H9 (cell line): ENCODE measurements at regions not wholly inside any gene's neighbourhood (a gene's known extent, or its start where the extent isn't known, plus 50 kb on each side); places are given as distances from the start of the nearest gene placed in this dataset.
"Not testable (repeated sequence)": the region's sequence is repeated elsewhere in the genome, so short reads cannot be mapped to it uniquely, and the experiment has no call there.

Source experiments
- DNase-seq: peaks from one replicate; pipeline ENCODE4 v3.0.0-alpha.2; 2017
- H2AFZ ChIP-seq: one replicate; pipeline ENCODE4 v1.6.1; 2013; ENCODE audit warnings: mild to moderate bottlenecking, low read length, control low read depth, moderate library complexity
- H2AK5ac ChIP-seq: 2 replicates; pipeline ENCODE4 v1.6.1; 2013; ENCODE audit warnings: low read length, control low read depth, mixed read lengths; ENCODE audit not compliant: insufficient read length
- H2BK120ac ChIP-seq: one replicate; pipeline ENCODE4 v1.6.1; 2013; ENCODE audit warnings: low read depth, mild to moderate bottlenecking, low read length, control low read depth, inconsistent platforms; ENCODE audit not compliant: poor library complexity, severe bottlenecking
- H2BK12ac ChIP-seq: 2 replicates; pipeline ENCODE4 v1.6.1; 2013; ENCODE audit warnings: low read length, control low read depth, mixed read lengths, low read depth; ENCODE audit not compliant: insufficient read length
- H2BK15ac ChIP-seq: 2 replicates; pipeline ENCODE4 v1.6.1; 2013; ENCODE audit warnings: low read depth, low read length, control low read depth
- H2BK20ac ChIP-seq: one replicate; pipeline ENCODE4 v1.6.1; 2013; ENCODE audit warnings: low read depth, mild to moderate bottlenecking, low read length, control low read depth, inconsistent platforms; ENCODE audit not compliant: poor library complexity, severe bottlenecking
- H2BK5ac ChIP-seq: 2 replicates; pipeline ENCODE4 v1.6.1; 2013; ENCODE audit warnings: low read length, control low read depth, mixed read lengths; ENCODE audit not compliant: insufficient read length
- H3K14ac ChIP-seq: 2 replicates; pipeline ENCODE4 v1.6.1; 2013; ENCODE audit warnings: low read length, control low read depth; ENCODE audit not compliant: insufficient read depth
- H3K18ac ChIP-seq: 2 replicates; pipeline ENCODE4 v1.6.1; 2013; ENCODE audit warnings: low read depth, mild to moderate bottlenecking, mixed read lengths, low read length, control low read depth; ENCODE audit not compliant: insufficient read length
- H3K23ac ChIP-seq: 2 replicates; pipeline ENCODE4 v1.6.1; 2013; ENCODE audit warnings: low read length, control low read depth, mixed read lengths, low read depth; ENCODE audit not compliant: insufficient read length
- H3K23me2 ChIP-seq: 2 replicates; pipeline ENCODE4 v1.6.1; 2013; ENCODE audit warnings: low read depth, mild to moderate bottlenecking, mixed read lengths, low read length, control low read depth; ENCODE audit not compliant: insufficient read length, poor library complexity, severe bottlenecking
- H3K27ac ChIP-seq: 2 replicates; pipeline ENCODE4 v1.5.1; 2013; ENCODE audit warnings: low read length, control low read depth, mixed read lengths, low read depth; ENCODE audit not compliant: insufficient read length
- H3K27me3 ChIP-seq: 2 replicates; pipeline ENCODE4 v1.6.1; 2013; ENCODE audit warnings: low read length, control low read depth, inconsistent platforms; ENCODE audit not compliant: insufficient read depth
- H3K4ac ChIP-seq: 2 replicates; pipeline ENCODE4 v1.6.1; 2013; ENCODE audit warnings: low read depth, mild to moderate bottlenecking, control low read depth, inconsistent platforms, low read length, moderate library complexity
- H3K4me1 ChIP-seq: 2 replicates; pipeline ENCODE4 v1.6.1; 2013; ENCODE audit warnings: low read length, control low read depth, inconsistent platforms; ENCODE audit not compliant: insufficient read depth
- H3K4me2 ChIP-seq: 2 replicates; pipeline ENCODE4 v1.6.1; 2013; ENCODE audit warnings: low read length, control low read depth, mixed read lengths; ENCODE audit not compliant: insufficient read length, insufficient read depth
- H3K56ac ChIP-seq: 2 replicates; pipeline ENCODE4 v1.6.1; 2013; ENCODE audit warnings: low read depth, mild to moderate bottlenecking, mixed read lengths, low read length, control low read depth; ENCODE audit not compliant: insufficient read length
- H3K79me1 ChIP-seq: 2 replicates; pipeline ENCODE4 v1.6.1; 2013; ENCODE audit warnings: low read depth, mild to moderate bottlenecking, moderate library complexity, low read length, control low read depth, inconsistent platforms; ENCODE audit not compliant: insufficient read depth, poor library complexity, severe bottlenecking
- H3K79me2 ChIP-seq: 2 replicates; pipeline ENCODE4 v1.6.1; 2013; ENCODE audit warnings: low read length, control low read depth, inconsistent platforms; ENCODE audit not compliant: insufficient read depth
- H3K9ac ChIP-seq: 2 replicates; pipeline ENCODE4 v1.6.1; 2013; ENCODE audit warnings: low read length, control low read depth, mixed read lengths; ENCODE audit not compliant: insufficient read length; ENCODE audit errors: extremely low read depth
- H3K9me3 ChIP-seq: one replicate; pipeline ENCODE4 v1.6.1; 2013; ENCODE audit warnings: low read depth, low read length, inconsistent platforms; ENCODE audit not compliant: control insufficient read depth
- H3T11ph ChIP-seq: one replicate; pipeline ENCODE4 v1.6.1; 2013; ENCODE audit warnings: mild to moderate bottlenecking, low read length, control low read depth, inconsistent platforms
- H4K20me1 ChIP-seq: one replicate; pipeline ENCODE4 v1.6.1; 2013; ENCODE audit not compliant: control insufficient read depth, insufficient read length, insufficient read depth
- H4K5ac ChIP-seq: 2 replicates; pipeline ENCODE4 v1.6.1; 2013; ENCODE audit warnings: low read depth, mild to moderate bottlenecking, mixed read lengths, low read length, control low read depth; ENCODE audit not compliant: insufficient read length
- H4K8ac ChIP-seq: replicated peaks from 2 replicates; pipeline ENCODE4 v1.6.1; 2013; ENCODE audit warnings: low read length, control low read depth, mixed read lengths, low read depth; ENCODE audit not compliant: insufficient read length
- H4K91ac ChIP-seq: 2 replicates; pipeline ENCODE4 v1.6.1; 2013; ENCODE audit warnings: low read depth, mild to moderate bottlenecking, moderate library complexity, mixed read lengths, low read length, control low read depth; ENCODE audit not compliant: insufficient read length
- H3K27ac Mint-ChIP-seq, 3 experiments: 2 replicates in 2 of 3; 3 replicates in 1 of 3; pipeline ENCODE4 v1.8.0; 2020 to 2021; ENCODE audit warnings: mixed read lengths in 3 of 3, mild to moderate bottlenecking in 1 of 3, moderate library complexity in 1 of 3
- H3K27me3 Mint-ChIP-seq: 2 replicates; pipeline ENCODE4 v1.8.0; 2021; ENCODE audit warnings: low read depth, mild to moderate bottlenecking, moderate library complexity, mixed read lengths
- H3K36me3 Mint-ChIP-seq, 3 experiments: 2 replicates in 2 of 3; 3 replicates in 1 of 3; pipeline ENCODE4 v1.8.0; 2020 to 2021; ENCODE audit warnings: low read depth in 3 of 3, mixed read lengths in 3 of 3; ENCODE audit not compliant: insufficient read depth in 1 of 3
- H3K4me1 Mint-ChIP-seq, 2 experiments: 2 replicates each; pipeline ENCODE4 v1.8.0; 2020; ENCODE audit warnings: mixed read lengths in 2 of 2
- H3K4me3 Mint-ChIP-seq, 2 experiments: 2 replicates in 1 of 2; 3 replicates in 1 of 2; pipeline ENCODE4 v1.8.0; 2020 to 2021; ENCODE audit warnings: mild to moderate bottlenecking in 2 of 2, mixed read lengths in 2 of 2, moderate library complexity in 1 of 2
- H3K9me3 Mint-ChIP-seq, 2 experiments: 2 replicates in 1 of 2; 3 replicates in 1 of 2; pipeline ENCODE4 v1.8.0; 2020; ENCODE audit warnings: mild to moderate bottlenecking in 2 of 2, mixed read lengths in 2 of 2, moderate library complexity in 1 of 2
- WGBS: extraction: QIAGEN DNeasy Blood & Tissue Kit; methylation state at CpG from one replicate; pipeline ENCODE4 v1.1.7; 2013; ENCODE audit warnings: missing lambda C conversion rate, low lambda C conversion rate, mixed read lengths; ENCODE audit not compliant: insufficient read length; ENCODE audit errors: extremely low coverage; 5-methylcytosine and 5-hydroxymethylcytosine counted together
- TF ChIP-seq, protein P1 (sequence below): fragments of 200-600 bp; sonication (generic); conservative IDR thresholded peaks from 3 replicates; pipeline ENCODE4 v1.8.0; 2021; ENCODE audit warnings: antibody characterized with exemption, mild to moderate bottlenecking

DNA sequence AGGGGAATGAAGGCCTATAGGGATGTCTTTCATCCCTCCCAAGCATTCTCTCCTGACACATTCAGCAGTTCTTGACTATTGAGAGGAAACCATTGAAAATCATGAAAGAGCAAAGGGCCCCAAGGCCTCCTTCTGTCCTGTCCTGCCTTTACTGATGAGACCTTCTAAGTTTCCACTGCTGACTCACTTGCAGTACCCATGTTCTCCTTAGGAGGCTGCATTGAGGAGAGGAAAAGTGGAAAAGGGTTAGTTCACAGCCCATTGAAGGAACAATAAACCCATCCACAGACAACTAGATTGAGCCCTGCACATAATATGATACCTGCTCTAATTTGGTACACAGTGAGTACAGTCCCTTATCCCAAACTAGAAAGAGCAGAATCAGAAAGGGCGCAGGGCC lies 115.1 kb upstream of the PNPLA4 start:
- Histone ChIP-seq H3K9ac (no peak overlapping the region), H2BK12ac (no peak overlapping the region), H4K91ac (no peak overlapping the region), H3K4me1 (no peaks in the 10 kb centered on the region), H3K23ac (no peak overlapping the region), H4K20me1 (no peaks in the 10 kb centered on the region), H3K4ac (no peak overlapping the region), H3K4me2 (no peak overlapping the region), H2BK15ac (no peak overlapping the region), H2AK5ac (no peak overlapping the region), H3K27me3 (no peaks in the 10 kb centered on the region), H3K79me2 (no peaks in the 10 kb centered on the region), H3T11ph (no peak overlapping the region), H4K5ac (no peak overlapping the region), H3K18ac (no peak overlapping the region), H2BK5ac (no peak overlapping the region), H2BK20ac (no peak overlapping the region), H3K56ac (no peak overlapping the region), H2AFZ (no peak overlapping the region), H3K14ac (no peak overlapping the region), H3K79me1 (no peaks in the 10 kb centered on the region), H3K9me3 (no peaks in the 10 kb centered on the region), H3K27ac (no peak overlapping the region), H4K8ac (no peak overlapping the region), H2BK120ac (no peak overlapping the region), H3K23me2 (no peaks in the 10 kb centered on the region)
- Mint-ChIP-seq H3K4me3 (no peak overlapping the region), H3K27ac (no peak overlapping the region), H3K27me3 (no peaks in the 10 kb centered on the region), H3K36me3 (no peaks in the 10 kb centered on the region), H3K9me3 (no peaks in the 10 kb centered on the region), H3K4me1 (no peaks in the 10 kb centered on the region)
- no CpG with 5 or more reads among the region's 1 CpG for WGBS
- TF ChIP-seq, protein P1, sequence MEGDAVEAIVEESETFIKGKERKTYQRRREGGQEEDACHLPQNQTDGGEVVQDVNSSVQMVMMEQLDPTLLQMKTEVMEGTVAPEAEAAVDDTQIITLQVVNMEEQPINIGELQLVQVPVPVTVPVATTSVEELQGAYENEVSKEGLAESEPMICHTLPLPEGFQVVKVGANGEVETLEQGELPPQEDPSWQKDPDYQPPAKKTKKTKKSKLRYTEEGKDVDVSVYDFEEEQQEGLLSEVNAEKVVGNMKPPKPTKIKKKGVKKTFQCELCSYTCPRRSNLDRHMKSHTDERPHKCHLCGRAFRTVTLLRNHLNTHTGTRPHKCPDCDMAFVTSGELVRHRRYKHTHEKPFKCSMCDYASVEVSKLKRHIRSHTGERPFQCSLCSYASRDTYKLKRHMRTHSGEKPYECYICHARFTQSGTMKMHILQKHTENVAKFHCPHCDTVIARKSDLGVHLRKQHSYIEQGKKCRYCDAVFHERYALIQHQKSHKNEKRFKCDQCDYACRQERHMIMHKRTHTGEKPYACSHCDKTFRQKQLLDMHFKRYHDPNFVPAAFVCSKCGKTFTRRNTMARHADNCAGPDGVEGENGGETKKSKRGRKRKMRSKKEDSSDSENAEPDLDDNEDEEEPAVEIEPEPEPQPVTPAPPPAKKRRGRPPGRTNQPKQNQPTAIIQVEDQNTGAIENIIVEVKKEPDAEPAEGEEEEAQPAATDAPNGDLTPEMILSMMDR, result peak; percentile 63
- DNase-seq, result no peak

DNA sequence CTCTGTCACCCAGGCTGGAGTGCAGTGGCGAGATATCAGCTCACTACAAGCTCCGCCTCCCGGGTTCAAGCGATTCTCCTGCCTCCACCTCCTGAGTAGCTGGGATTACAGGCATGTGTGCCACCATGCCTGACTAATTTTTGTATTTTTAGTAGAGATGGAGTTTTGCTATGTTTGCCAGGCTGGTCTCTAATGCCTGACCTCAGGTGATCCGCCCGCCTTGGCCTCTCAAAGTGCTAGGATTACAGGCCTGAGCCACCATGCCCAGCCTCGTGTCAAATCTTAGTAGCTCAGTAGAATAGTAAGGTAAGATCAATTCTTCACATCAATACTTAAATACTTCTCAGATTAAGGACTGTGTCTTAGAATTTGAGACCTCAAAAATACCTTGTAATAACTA lies 112.5 kb upstream of the PNPLA4 start:
- not testable (repeated sequence) for H3K4me3 Mint-ChIP-seq, H2BK20ac ChIP-seq, H2AK5ac ChIP-seq, H2BK5ac ChIP-seq, H3K9me3 Mint-ChIP-seq, H3K27ac Mint-ChIP-seq, H3K27me3 Mint-ChIP-seq, H4K20me1 ChIP-seq, H3K23ac ChIP-seq, H2AFZ ChIP-seq, H3K4me1 ChIP-seq, H2BK120ac ChIP-seq, H3K4me1 Mint-ChIP-seq, H3T11ph ChIP-seq, H3K18ac ChIP-seq, H3K9me3 ChIP-seq, H3K27me3 ChIP-seq, H3K56ac ChIP-seq, H3K79me1 ChIP-seq, H3K14ac ChIP-seq, H2BK12ac ChIP-seq, DNase-seq, H2BK15ac ChIP-seq, H3K4me2 ChIP-seq, H3K36me3 Mint-ChIP-seq, H3K23me2 ChIP-seq, H3K79me2 ChIP-seq, H4K5ac ChIP-seq, H3K9ac ChIP-seq, H4K8ac ChIP-seq, H3K27ac ChIP-seq, H3K4ac ChIP-seq, H4K91ac ChIP-seq
- WGBS, result no CpG with 5 or more reads among the region's 7 CpGs
